ENCODE measurements at regions not wholly inside any gene's neighbourhood (a gene's known extent, or its start where the extent isn't known, plus 50 kb on each side); places are given as distances from the start of the nearest gene placed in this dataset.

DNA sequence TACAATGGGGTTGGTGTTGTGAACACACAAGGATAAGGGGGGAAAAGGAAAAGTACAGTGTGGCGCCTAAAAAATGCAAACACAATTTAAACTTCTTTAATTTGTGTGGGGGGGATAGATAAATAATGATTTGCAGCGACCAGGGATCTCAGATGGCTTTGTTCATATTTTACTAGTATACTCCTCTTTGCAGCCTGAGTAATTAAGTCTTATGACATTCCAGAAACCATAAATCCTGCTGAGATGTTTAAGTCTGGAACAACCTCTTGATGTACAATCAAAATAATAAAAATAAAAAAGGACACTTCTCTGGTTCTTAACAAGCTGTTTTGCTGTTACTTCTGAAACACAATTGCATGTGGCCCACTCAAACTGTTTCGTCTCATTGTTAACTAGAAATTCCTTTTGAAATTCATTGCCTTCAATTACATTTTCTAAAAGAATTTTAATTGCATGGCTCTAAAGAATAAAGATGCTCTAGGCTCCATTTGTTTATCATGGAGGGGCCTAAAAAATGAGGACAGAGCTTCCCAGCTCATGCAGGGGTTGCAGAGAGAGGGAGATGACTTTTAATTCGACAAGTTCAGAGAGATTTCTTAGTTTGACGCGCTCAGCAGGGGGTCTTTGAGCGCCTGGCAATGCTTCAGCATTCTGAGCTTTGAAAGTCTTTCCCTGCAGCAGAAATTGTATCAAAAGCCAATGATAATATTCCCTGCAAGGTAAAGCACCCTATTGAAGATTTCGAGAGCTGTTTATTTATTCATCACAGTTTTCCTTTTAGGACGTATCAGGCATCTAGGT, 892.4 kb upstream of the TENM3 start:
- Histone ChIP-seq H3K27me3 (no peaks in the 10 kb centered on the region), H3K4me3 (no peak overlapping the region), H3K9me3 (no peaks in the 10 kb centered on the region), H3K36me3 (no peaks in the 10 kb centered on the region)
- no peak for DNase-seq

GRCh38 chr4:181364504-181364903, 878.7 kb upstream of the TENM3 start:
- no peaks in the 10 kb centered on the region for H3K27me3 ChIP-seq
- no peak for DNase-seq
- no peaks in the 10 kb centered on the region for H3K9me3 ChIP-seq
- H3K4me3 ChIP-seq: no peak overlapping the region
- no peaks in the 10 kb centered on the region for H3K36me3 ChIP-seq

GRCh38 chr4:181365671-181366070, 877.5 kb upstream of the TENM3 start:
- no peak for DNase-seq
- Histone ChIP-seq H3K4me3 (no peak overlapping the region), H3K27me3 (no peaks in the 10 kb centered on the region), H3K9me3 (no peaks in the 10 kb centered on the region), H3K36me3 (no peaks in the 10 kb centered on the region)

- no peak for DNase-seq
- H3K9me3 ChIP-seq: no peaks in the 10 kb centered on the region
- H3K36me3 ChIP-seq: no peaks in the 10 kb centered on the region
- H3K4me3 ChIP-seq: no peak overlapping the region
- no peaks in the 10 kb centered on the region for H3K27me3 ChIP-seq
These were observed 871.2 kb upstream of the TENM3 start for GRCh38 chr4:181372014-181372413.

GRCh38 chr4:181376058-181376457, 867.1 kb upstream of the TENM3 start:
- H3K27me3 ChIP-seq: no peaks in the 10 kb centered on the region
- no peak overlapping the region for H3K4me3 ChIP-seq
- H3K9me3 ChIP-seq: no peaks in the 10 kb centered on the region
- DNase-seq: no peak
- no peaks in the 10 kb centered on the region for H3K36me3 ChIP-seq

DNA sequence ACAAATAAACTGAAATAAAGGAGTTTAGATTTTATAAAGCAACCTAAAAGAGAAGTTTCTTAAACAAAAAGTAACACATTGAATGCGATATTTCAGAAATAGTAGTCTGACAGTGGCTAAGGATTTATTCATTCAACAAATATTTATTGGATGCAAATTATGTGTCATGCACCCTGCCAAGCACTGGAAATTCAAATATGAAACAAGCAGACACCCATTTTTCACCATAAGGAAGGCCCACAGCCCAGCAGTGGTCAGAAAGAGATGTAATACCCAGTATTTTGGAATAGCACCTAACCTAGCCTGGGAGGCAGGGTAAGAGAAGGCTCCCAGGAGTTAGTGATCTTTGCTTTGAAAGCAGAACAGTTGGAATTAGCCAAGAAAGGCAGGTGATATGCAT, 855.1 kb upstream of the TENM3 start:
- no peaks in the 10 kb centered on the region for H3K9me3 ChIP-seq
- no peak overlapping the region for H3K4me3 ChIP-seq
- H3K27me3 ChIP-seq: no peaks in the 10 kb centered on the region
- DNase-seq: no peak
- H3K36me3 ChIP-seq: no peaks in the 10 kb centered on the region

GRCh38 chr4:181416966-181417365, 826.2 kb upstream of the TENM3 start:
- no peak overlapping the region for H3K4me3 ChIP-seq
- DNase-seq: no peak
- H3K9me3 ChIP-seq: no peaks in the 10 kb centered on the region
- no peaks in the 10 kb centered on the region for H3K36me3 ChIP-seq
- H3K27me3 ChIP-seq: no peaks in the 10 kb centered on the region

DNA sequence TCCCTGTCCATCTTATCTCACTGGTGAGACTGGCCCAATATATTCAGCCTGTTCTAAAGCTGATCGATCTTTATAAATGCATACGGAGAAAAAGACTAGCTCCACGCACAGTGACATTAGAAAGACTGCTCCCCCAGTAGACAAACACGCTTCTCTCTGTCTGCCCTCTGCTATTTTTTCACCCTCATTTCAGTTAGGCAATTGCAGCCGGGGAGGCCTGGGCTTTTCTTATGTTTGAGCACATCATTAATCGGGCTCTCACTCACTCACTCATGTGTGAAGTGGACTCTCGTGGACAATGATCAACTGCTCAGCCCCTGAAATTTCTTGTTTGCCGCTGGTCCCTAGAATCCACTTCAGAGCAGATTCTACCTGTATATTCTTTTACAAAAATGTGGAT, 824.7 kb upstream of the TENM3 start:
- Histone ChIP-seq H3K4me3 (no peak overlapping the region), H3K36me3 (no peaks in the 10 kb centered on the region), H3K27me3 (no peaks in the 10 kb centered on the region), H3K9me3 (no peaks in the 10 kb centered on the region)
- DNase-seq: no peak

DNA sequence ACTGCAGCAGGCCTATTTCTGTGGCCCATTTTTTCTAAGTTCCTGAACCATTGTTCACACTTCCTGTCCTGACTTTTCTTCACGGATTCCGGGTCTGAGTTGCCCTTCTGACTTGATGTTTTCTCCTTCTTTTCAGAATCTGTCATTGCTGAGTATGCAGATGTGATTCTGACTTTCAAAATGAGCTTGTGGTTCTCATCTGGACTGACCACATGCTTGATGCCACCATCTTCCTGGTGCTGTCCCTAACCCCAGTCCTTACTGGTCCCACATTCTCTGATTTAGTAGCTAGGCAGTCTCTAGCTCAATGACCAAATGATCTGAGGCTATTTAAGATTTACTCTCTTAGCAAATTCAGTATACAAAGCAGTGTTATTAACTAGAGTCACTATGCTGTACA, 822.3 kb upstream of the TENM3 start:
- Histone ChIP-seq H3K27me3 (no peaks in the 10 kb centered on the region), H3K4me3 (no peak overlapping the region), H3K9me3 (no peaks in the 10 kb centered on the region), H3K36me3 (no peaks in the 10 kb centered on the region)
- no peak for DNase-seq

- no peaks in the 10 kb centered on the region for H3K9me3 ChIP-seq
- H3K36me3 ChIP-seq: no peaks in the 10 kb centered on the region
- no peak for DNase-seq
- no peak overlapping the region for H3K4me3 ChIP-seq
- no peaks in the 10 kb centered on the region for H3K27me3 ChIP-seq
These were observed 818.7 kb upstream of the TENM3 start for GRCh38 chr4:181424362-181425016.

GRCh38 chr4:181427076-181427475, 816.1 kb upstream of the TENM3 start:
- no peak for DNase-seq
- H3K4me3 ChIP-seq: no peak overlapping the region
- H3K9me3 ChIP-seq: no peaks in the 10 kb centered on the region
- no peaks in the 10 kb centered on the region for H3K36me3 ChIP-seq
- no peaks in the 10 kb centered on the region for H3K27me3 ChIP-seq

- no peak for DNase-seq
- H3K36me3 ChIP-seq: no peaks in the 10 kb centered on the region
- no peaks in the 10 kb centered on the region for H3K9me3 ChIP-seq
- H3K27me3 ChIP-seq: no peaks in the 10 kb centered on the region
- no peak overlapping the region for H3K4me3 ChIP-seq
These were observed 812.2 kb upstream of the TENM3 start for GRCh38 chr4:181431006-181431405.

GRCh38 chr4:181431661-181432060, 811.5 kb upstream of the TENM3 start:
- Histone ChIP-seq H3K9me3 (no peaks in the 10 kb centered on the region), H3K36me3 (no peaks in the 10 kb centered on the region), H3K27me3 (no peaks in the 10 kb centered on the region), H3K4me3 (no peak overlapping the region)
- no peak for DNase-seq

- no peaks in the 10 kb centered on the region for H3K9me3 ChIP-seq
These were observed 810.9 kb upstream of the TENM3 start for GRCh38 chr4:181432335-181432734.

DNA sequence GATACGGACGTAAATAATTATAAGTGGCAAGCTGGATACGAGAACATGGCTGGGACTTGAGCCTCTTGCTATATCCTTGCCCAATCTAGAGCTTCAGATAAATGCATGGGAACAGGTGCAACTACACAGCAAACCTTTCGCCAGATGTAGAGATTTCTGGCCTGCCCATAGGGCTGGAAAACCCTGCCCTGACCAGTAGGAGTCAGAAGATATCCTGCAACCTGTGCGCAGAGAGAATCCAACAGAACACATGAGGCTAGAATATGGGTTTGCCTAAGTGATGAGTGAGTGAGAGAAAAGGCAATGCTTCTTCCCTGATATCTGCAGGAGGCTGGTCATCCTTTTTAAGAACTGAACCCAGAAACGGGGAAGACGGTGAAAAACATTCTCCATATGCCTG, 805.3 kb upstream of the TENM3 start:
- Histone ChIP-seq H3K27me3 (no peaks in the 10 kb centered on the region), H3K36me3 (no peaks in the 10 kb centered on the region), H3K4me3 (no peak overlapping the region), H3K9me3 (no peaks in the 10 kb centered on the region)
- no peak for DNase-seq

More at GRCh38 chr4:181432335-181432734, 810.9 kb upstream of the TENM3 start:
- Histone ChIP-seq H3K27me3 (no peaks in the 10 kb centered on the region), H3K36me3 (no peaks in the 10 kb centered on the region), H3K4me3 (no peak overlapping the region)
- no peak for DNase-seq

DNA sequence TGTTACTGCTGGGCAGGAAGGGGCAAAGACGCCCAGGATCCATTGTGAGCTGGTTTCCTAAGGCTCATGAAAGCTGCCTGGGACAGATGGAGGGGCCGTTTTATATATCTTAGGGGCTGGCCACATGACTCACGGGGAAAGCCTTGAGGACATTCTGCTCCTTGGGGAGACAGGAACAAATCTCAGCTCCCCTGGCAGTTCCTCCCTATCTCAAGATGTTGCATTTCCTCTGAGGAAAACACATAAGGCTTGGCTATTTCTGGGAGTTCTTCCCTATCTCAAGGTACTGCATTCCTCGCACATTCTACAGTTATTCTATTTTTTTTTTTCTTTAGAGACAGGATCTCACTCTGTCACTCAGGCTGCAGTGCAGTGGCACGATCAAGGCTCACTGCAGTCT, 804.6 kb upstream of the TENM3 start:
- Histone ChIP-seq H3K27me3 (no peaks in the 10 kb centered on the region), H3K36me3 (no peaks in the 10 kb centered on the region), H3K4me3 (no peak overlapping the region), H3K9me3 (no peaks in the 10 kb centered on the region)
- no peak for DNase-seq

DNA sequence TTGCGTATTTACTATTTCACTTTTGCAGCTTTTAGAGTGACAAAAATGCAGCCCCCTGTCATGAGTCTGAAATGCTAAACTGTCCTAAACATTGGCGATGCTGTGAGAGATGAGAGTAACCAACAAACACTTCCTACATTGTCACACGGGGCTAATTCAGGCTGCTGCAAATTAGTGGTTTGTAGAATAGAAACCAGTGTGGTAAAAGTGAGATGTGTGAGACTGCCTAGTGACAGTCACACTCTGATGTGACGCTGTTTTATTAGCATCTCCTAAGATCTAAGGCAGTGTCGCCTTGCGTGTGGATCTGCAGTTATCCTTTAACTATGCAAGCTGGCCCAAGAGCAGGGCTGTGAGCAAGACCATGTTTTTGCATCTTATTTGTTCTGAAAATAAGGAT, 800.2 kb upstream of the TENM3 start:
- DNase-seq: no peak
- H3K27me3 ChIP-seq: no peaks in the 10 kb centered on the region
- no peaks in the 10 kb centered on the region for H3K9me3 ChIP-seq
- no peaks in the 10 kb centered on the region for H3K36me3 ChIP-seq
- no peak overlapping the region for H3K4me3 ChIP-seq

DNA sequence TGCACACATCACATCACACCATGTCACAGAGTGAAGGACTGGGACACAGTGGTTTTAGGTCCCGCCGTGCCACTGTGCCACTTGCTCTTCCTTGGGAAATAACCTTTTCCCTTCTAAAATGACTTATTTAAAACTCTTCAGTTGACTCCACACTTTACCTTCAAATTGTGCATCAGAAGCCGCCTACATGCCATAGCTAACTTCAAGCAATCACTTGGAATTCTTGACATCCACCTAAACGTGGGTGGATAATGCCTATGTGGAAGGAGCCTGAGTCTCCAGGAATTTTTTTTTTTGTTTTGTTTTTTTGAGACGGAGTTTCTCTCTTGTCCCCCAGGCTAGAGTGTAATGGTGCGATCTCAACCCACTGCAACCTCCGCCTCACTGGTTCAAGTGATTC, 777.4 kb upstream of the TENM3 start:
- no peaks in the 10 kb centered on the region for H3K36me3 ChIP-seq
- H3K27me3 ChIP-seq: no peaks in the 10 kb centered on the region
- no peak for DNase-seq
- H3K9me3 ChIP-seq: no peaks in the 10 kb centered on the region
- no peak overlapping the region for H3K4me3 ChIP-seq

All from MG63 (cell line).